Esophagus squamous epithelium (tissue), 5 donors: ENCODE measurements at regions not wholly inside any gene's neighbourhood (a gene's known extent, or its start where the extent isn't known, plus 50 kb on each side); places are given as distances from the start of the nearest gene placed in this dataset.

Experiments
- DNase-seq: peaks from one replicate; lab custom pipeline; 2025; lab: John Stamatoyannopoulos, UW
- H3K27ac ChIP-seq, 4 donors: fragments of 200-600 bp; sonication (generic); one replicate each; pipeline ENCODE4 v1.5.1; 2016 to 2019; ENCODE audit warnings: mild to moderate bottlenecking in 1 of 4
- H3K27me3 ChIP-seq, 4 donors: fragments of 200-600 bp; sonication (generic); 1 replicate in 3 of 4; 2 replicates in 1 of 4; pipeline versions ENCODE4 v1.5.1 to v1.6.0; 2017 to 2021; ENCODE audit warnings: antibody characterized with exemption in 1 of 4
- H3K36me3 ChIP-seq, 3 donors: fragments of 200-600 bp; sonication (generic); one replicate each; pipeline ENCODE4 v1.5.1; 2016 to 2019
- H3K4me1 ChIP-seq, 3 donors: fragments of 200-600 bp; sonication (generic); one replicate each; pipeline ENCODE4 v1.5.1; 2017 to 2019
- H3K4me3 ChIP-seq, 4 donors: fragments of 200-600 bp; sonication (generic); 1 replicate in 3 of 4; 2 replicates in 1 of 4; pipeline ENCODE4 v1.5.1; 2016 to 2019; ENCODE audit warnings: mild to moderate bottlenecking in 2 of 4, moderate library complexity in 1 of 4
- H3K9me3 ChIP-seq, 3 donors: fragments of 200-600 bp; sonication (generic); one replicate each; pipeline ENCODE4 v1.5.1; 2016 to 2019
- POLR2A ChIP-seq, 4 donors: fragments of 450-650 bp; IDR thresholded peaks; one replicate each; pipeline ENCODE4 v1.6.1; 2017; ENCODE audit warnings: antibody characterized with exemption in 4 of 4, mild to moderate bottlenecking in 4 of 4, moderate library complexity in 3 of 4
- WGBS, 2 donors: methylation state at CpG; one replicate each; pipeline ENCODE4 v1.1.5; 2018; 5-methylcytosine and 5-hydroxymethylcytosine counted together
- intact Hi-C: fragments of 100-400 bp; cut with DNase I; formaldehyde crosslinking; loops from one replicate; pipeline ENCODE4 v1.15.0; 2022
- TF ChIP-seq, protein P1 (sequence below), 6 experiments: fragments of 450-650 bp in 4 of 6; fragments of 200-600 bp in 2 of 6; sonication (generic) in 2 of 6; IDR thresholded peaks; one replicate each; pipeline ENCODE4 v1.5.1; 2016 to 2019; ENCODE audit warnings: antibody characterized with exemption in 6 of 6, mild to moderate bottlenecking in 4 of 6, moderate library complexity in 4 of 6
- donor health status: DM: yes; HTN: yes; CAD: no.

DNA sequence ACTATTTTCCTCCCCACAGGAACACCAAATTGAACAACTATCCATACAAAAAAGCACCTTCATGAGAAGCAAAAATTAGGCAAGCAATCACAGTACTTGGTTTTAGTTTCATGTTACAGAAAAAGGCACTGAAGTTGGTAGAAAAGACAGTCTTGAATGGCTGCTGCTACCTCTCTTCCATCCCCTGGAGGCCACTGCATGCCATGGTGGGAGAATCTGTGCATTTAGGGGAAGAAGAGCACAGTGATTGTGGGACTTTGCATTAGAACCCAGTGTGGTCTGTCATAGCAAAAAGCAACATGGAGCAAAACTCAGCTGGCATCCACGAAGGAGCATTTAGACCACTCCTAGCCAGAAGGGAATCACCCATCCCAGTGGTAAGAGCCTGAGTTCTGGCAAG lies 941.9 kb downstream of the PCDH18 start:
- Histone ChIP-seq H3K27ac (no peak overlapping the region), H3K27me3 (no peaks in the 10 kb centered on the region), H3K36me3 (no peaks in the 10 kb centered on the region), H3K4me3 (no peak overlapping the region), H3K4me1 (no peaks in the 10 kb centered on the region), H3K9me3 (no peaks in the 10 kb centered on the region)
- intact Hi-C loops = no loop called here
- TF ChIP-seq, protein P1, sequence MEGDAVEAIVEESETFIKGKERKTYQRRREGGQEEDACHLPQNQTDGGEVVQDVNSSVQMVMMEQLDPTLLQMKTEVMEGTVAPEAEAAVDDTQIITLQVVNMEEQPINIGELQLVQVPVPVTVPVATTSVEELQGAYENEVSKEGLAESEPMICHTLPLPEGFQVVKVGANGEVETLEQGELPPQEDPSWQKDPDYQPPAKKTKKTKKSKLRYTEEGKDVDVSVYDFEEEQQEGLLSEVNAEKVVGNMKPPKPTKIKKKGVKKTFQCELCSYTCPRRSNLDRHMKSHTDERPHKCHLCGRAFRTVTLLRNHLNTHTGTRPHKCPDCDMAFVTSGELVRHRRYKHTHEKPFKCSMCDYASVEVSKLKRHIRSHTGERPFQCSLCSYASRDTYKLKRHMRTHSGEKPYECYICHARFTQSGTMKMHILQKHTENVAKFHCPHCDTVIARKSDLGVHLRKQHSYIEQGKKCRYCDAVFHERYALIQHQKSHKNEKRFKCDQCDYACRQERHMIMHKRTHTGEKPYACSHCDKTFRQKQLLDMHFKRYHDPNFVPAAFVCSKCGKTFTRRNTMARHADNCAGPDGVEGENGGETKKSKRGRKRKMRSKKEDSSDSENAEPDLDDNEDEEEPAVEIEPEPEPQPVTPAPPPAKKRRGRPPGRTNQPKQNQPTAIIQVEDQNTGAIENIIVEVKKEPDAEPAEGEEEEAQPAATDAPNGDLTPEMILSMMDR (IDR thresholded peaks at IDR 0.05) = no peak
- no peak for TF ChIP-seq POLR2A (IDR thresholded peaks at IDR 0.05)
- 56 to 71% methylated on average over 1 of the region's 1 CpG for WGBS, 2 donors
- no peak for DNase-seq

DNA sequence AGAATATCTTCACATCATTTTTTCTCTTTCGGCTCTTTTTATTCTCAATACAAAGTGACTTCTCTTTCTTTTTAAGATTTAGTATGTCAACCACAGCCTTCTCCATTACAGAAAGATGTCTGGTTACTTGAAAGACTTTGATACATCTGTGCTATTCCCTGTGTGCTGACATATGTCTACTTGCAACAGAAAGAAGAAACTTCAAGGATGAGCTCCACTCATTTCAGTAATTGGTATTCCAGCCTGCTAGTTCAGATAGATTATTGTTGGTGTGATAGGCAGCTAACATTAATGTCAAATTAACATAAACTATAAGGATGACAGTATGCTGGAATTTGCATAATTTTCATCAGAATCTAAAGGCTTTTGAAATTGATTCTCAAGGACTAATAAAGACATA lies 948.7 kb downstream of the PCDH18 start:
- 90 to 91% methylated on average over 1 of the region's 1 CpG for whole genome bisulfite sequencing, 2 donors
- H3K9me3 ChIP-seq = no peaks in the 10 kb centered on the region
- TF ChIP-seq POLR2A (IDR thresholded peaks at IDR 0.05) = no peak
- TF ChIP-seq, protein P1 (IDR thresholded peaks at IDR 0.05) = no peak
- no peaks in the 10 kb centered on the region for H3K27me3 ChIP-seq
- DNase-seq = no peak
- H3K4me3 ChIP-seq = no peak overlapping the region
- intact Hi-C loops = no loop called here
- H3K36me3 ChIP-seq = no peaks in the 10 kb centered on the region
- no peaks in the 10 kb centered on the region for H3K4me1 ChIP-seq
- no peak overlapping the region for H3K27ac ChIP-seq

DNA sequence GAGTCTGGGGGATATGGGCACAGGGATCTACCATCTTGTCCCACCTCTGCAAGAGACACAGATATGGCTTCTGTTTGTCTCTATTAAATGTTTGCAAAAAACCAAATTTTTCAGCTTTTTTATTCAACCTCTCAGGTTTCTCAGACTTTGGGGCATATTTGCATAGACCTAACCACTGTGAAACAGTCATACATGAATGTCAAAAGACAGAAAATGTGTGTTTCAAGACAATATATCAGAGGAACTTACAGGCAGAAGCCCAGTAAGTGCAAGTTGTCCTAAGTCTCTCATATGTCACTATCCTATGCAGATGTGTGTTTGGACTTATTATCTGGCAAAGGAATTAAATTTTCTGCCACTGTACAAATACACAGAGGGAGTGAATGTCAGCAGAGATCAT lies 951.2 kb downstream of the PCDH18 start:
- no peak overlapping the region for H3K27ac ChIP-seq
- no peaks in the 10 kb centered on the region for H3K36me3 ChIP-seq
- intact Hi-C loops = no loop called here
- TF ChIP-seq, protein P1 (IDR thresholded peaks at IDR 0.05) = no peak
- TF ChIP-seq POLR2A (IDR thresholded peaks at IDR 0.05) = no peak
- no peak overlapping the region for H3K4me3 ChIP-seq
- H3K4me1 ChIP-seq = no peaks in the 10 kb centered on the region
- H3K9me3 ChIP-seq = no peaks in the 10 kb centered on the region
- no peaks in the 10 kb centered on the region for H3K27me3 ChIP-seq
- no peak for DNase-seq

DNA sequence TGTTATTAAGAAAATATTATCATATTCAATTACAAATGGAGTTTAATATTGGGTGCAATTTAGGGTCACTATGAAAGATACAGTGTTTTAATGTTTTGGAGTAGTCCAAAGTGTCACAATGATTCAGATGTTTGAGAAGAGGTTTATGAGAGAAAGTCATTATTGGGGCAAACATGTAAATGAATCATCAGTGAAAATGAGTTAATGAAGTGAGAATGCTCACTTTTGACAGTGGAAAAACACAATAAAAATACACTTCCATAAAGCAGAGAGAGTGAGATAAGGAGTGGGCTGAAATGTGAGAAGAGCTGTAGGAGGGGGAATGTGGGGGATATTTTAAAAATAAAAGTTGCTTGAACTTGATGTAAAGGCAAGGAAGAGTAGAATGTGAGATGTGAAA lies 957.1 kb downstream of the PCDH18 start:
- Histone ChIP-seq H3K9me3 (no peaks in the 10 kb centered on the region), H3K27ac (no peak overlapping the region), H3K4me3 (no peak overlapping the region), H3K36me3 (no peaks in the 10 kb centered on the region), H3K27me3 (no peaks in the 10 kb centered on the region), H3K4me1 (no peaks in the 10 kb centered on the region)
- intact Hi-C loops = no loop called here
- DNase-seq = no peak
- no peak for TF ChIP-seq POLR2A (IDR thresholded peaks at IDR 0.05)
- TF ChIP-seq, protein P1 (IDR thresholded peaks at IDR 0.05) = no peak

DNA sequence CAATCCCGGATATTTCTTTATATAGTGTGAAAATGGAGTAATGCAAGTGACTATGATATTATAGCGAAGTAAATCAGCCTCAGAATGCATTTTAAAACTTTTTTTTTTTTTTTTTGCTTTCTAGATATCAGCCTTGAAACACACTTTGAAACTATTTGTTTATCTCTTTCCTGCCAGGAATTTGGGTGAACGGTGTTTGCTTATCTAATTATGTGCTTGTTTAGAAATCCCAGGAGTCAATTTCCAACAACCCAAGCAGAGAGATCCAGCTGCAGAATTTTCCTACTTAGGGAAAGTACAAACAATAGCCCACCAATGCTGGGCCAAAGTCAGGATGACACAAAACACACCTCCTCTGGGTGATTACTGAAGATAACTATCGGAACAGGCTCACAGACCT lies 958.8 kb downstream of the PCDH18 start:
- 49 to 53% methylated on average over 4 of the region's 4 CpGs for WGBS, 2 donors
- H3K4me1 ChIP-seq = no peaks in the 10 kb centered on the region
- intact Hi-C loops = no loop called here

More for the DNA sequence above, 958.8 kb downstream of the PCDH18 start:
- DNase-seq = no peak
- no peak for TF ChIP-seq POLR2A (IDR thresholded peaks at IDR 0.05)
- TF ChIP-seq, protein P1 (IDR thresholded peaks at IDR 0.05) = no peak
- no peaks in the 10 kb centered on the region for H3K9me3 ChIP-seq
- H3K27me3 ChIP-seq = no peaks in the 10 kb centered on the region
- no peaks in the 10 kb centered on the region for H3K36me3 ChIP-seq
- no peak overlapping the region for H3K4me3 ChIP-seq
- no peak overlapping the region for H3K27ac ChIP-seq
